ENCODE measurements at regions not wholly inside any gene's neighbourhood (a gene's known extent, or its start where the extent isn't known, plus 50 kb on each side); places are given as distances from the start of the nearest gene placed in this dataset.
"Not testable (repeated sequence)": the region's sequence is repeated elsewhere in the genome, so short reads cannot be mapped to it uniquely, and the experiment has no call there.

DNA sequence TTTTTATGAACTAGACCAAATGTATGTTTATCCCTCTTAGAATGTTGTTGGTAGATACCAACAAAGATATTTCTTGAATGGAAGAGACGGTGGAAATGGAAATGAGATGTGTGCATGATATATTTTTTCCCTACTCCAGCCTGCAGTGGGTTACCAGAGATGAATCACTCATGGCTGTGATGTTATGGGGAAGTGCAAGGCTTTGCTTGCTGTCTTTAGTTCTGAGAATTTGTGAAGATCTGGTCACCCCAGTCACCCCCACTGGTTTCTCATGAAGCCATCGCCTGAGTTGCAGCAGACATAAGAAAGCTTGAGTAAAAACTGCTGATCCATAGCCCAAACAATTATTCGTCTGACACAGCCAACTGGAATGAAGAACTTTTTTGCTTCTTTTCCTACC is 78.1 kb upstream of the EOMES start:
- TF ChIP-seq, protein P1, sequence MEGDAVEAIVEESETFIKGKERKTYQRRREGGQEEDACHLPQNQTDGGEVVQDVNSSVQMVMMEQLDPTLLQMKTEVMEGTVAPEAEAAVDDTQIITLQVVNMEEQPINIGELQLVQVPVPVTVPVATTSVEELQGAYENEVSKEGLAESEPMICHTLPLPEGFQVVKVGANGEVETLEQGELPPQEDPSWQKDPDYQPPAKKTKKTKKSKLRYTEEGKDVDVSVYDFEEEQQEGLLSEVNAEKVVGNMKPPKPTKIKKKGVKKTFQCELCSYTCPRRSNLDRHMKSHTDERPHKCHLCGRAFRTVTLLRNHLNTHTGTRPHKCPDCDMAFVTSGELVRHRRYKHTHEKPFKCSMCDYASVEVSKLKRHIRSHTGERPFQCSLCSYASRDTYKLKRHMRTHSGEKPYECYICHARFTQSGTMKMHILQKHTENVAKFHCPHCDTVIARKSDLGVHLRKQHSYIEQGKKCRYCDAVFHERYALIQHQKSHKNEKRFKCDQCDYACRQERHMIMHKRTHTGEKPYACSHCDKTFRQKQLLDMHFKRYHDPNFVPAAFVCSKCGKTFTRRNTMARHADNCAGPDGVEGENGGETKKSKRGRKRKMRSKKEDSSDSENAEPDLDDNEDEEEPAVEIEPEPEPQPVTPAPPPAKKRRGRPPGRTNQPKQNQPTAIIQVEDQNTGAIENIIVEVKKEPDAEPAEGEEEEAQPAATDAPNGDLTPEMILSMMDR (IDR thresholded peaks at IDR 0.05; ENCODE audit: extremely low read depth, missing control alignments): no peak
- DNase-seq (ENCODE audit: low spot score): no peak

DNA sequence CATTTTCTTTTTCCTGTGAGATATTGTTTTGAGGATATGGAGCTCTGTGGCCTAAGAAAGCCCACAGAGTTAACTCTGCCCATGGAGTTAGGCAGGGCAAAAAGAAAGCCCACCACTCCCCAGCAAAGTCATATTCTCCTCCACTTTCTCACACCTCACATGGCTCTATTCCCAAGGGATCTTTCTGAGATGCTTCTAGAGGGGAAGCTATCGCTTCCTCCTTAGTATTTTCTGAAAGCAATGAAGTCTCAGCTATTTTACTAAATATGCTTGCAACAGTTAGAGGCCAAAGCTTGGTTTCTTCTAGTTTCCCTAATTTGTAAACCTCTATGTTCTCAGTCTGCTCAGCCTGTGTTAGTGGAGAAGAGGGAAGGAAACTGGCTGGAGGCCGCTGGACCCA is 80.3 kb upstream of the EOMES start:
- TF ChIP-seq, protein P1 (IDR thresholded peaks at IDR 0.05; ENCODE audit: extremely low read depth, missing control alignments): no peak
- DNase-seq (ENCODE audit: low spot score): no peak

DNA sequence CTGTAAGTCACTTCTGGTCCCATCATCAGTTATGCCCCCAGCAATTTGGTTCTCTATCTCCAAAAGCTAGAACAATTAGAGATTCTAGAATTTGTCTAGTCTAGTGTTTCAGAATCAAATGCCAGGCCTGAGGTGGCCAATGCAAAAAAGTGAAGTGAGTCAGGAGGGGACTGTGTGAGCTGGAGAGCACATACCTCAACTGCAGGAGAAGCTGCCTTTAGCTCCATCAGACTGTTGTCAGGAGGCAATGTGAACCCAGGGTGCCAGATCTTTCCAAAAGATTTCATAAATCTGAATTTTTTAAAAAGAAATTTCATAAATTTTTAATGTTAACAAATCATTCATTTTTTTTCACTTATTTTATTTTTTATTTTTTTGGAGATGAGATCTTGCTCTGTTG is 80.7 kb upstream of the EOMES start:
- DNase-seq (ENCODE audit: low spot score): no peak
- TF ChIP-seq, protein P1 (IDR thresholded peaks at IDR 0.05; ENCODE audit: extremely low read depth, missing control alignments): no peak

DNA sequence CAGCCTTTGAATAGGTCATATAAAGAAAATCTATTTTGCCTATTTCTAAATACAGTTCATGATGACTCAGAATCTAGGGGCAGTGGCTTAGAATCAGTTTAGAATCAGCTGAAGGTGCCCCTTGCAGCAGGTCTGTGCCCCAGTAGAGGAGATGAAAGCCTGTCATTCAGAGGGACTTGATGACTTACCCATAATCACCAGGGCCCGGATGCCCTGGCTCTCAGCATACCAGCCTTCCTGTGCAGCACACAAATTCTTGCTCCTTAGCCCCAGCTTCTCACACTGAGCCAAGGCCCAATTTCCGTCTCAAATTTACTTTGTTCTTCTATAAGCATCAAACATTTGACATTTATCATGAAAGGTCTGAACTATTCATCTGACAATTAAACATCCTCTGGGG is 83.2 kb upstream of the EOMES start:
- no peak for DNase-seq (ENCODE audit: low spot score)

DNA sequence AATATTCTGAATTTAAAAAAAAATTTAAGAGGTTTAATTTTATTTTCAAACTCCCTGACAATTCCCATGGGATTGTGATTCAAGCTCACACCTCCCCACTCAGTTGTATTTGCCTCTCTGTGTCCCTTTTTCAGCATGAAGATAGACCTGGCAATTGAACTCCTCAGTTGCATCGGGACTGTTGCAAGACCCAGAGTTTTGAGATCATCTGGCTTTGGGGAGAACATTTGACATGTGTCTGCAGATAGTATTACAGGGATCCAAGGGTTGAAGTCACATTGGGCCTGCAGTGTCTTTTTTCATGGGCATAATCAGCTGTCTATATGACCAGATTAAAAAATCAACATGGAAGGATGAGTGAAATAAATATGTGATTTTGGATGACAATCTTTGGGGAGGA is 91.1 kb upstream of the EOMES start:
- TF ChIP-seq, protein P1 (IDR thresholded peaks at IDR 0.05; ENCODE audit: extremely low read depth, missing control alignments): no peak

More for the DNA sequence above, 83.2 kb upstream of the EOMES start:
- TF ChIP-seq, protein P1 (IDR thresholded peaks at IDR 0.05; ENCODE audit: extremely low read depth, missing control alignments): no peak

DNA sequence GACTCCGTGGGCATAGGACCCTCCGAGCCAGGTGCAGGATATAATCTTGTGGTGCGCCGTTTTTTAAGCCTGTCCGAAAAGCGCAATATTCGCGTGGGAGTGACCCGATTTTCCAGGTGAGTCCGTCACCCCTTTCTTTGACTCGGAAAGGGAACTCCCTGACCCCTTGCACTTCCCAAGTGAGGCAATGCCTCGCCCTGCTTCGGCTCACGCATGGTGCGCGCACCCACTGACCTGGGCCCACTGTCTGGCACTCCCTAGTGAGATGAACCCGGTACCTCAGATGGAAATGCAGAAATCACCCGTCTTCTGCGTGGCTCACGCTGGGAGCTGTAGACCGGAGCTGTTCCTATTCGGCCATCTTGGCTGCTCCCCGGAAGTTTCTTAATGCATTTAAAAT is 99.5 kb upstream of the EOMES start:
- not testable (repeated sequence) for DNase-seq (ENCODE audit: low spot score)

More for the DNA sequence above, 91.1 kb upstream of the EOMES start:
- no peak for DNase-seq (ENCODE audit: low spot score)

DNA sequence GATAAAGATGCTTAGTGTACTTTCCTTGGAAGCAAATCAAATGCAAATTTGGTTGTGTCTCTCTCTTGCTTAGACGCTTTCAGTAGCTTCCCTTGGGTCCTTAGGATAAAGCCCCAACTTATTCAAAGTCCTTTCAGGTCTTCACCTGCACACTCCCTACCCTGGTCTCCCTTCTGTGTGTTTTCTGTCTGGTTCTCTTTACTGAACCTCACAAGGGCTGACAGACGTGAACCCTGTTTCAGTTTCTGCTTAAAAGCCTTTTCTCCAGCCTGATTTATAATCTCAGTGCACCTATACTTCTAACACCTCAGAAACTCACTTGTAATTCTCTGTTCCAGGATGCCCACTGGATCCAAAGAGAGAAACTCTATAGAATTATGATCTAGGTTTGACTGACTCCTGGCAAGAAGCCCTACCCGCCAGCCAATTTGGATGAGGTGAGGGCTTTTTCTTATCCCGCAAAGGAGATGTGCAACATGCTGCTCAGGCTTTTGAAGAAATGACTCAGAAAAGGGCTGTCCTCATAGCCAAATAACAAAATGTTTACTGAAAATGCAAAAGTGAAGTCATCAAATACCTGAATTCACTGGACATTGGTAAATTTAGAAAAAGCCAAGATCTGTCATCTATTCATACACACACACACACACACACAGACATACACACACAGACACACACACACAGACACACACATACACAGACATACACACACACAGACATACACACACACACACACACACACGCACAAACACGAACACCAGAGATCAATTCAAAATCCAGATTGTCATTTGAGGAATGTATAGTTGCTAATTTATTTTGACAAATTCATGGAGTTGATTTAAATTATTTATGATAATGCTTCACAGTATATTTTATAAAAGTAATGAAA is 102.4 kb upstream of the EOMES start:
- no peak for DNase-seq (ENCODE audit: low spot score)
- TF ChIP-seq, protein P1 (IDR thresholded peaks at IDR 0.05; ENCODE audit: extremely low read depth, missing control alignments): no peak

DNA sequence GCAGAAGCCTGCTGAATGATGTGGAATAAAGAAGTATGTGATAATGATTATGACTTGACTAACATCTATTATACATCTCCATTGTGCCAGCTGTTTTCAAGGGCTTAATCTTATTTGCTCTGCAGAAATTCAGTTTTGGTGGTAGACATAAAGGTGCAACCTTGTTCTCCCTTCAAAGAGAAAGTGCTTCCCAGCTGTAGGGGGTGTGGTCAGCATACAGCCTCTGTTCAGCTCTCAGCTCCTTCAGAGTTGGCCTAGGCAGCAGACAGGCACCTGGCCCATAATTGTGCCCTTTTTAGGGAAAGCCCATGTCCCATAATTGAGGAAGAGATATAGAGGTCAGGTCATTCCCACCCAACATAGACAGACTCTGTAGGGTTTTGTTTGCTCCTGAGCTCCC is 104.3 kb upstream of the EOMES start:
- DNase-seq (ENCODE audit: low spot score): no peak
- TF ChIP-seq, protein P1 (IDR thresholded peaks at IDR 0.05; ENCODE audit: extremely low read depth, missing control alignments): no peak
